ENCODE measurements at regions not wholly inside any gene's neighbourhood (a gene's known extent, or its start where the extent isn't known, plus 50 kb on each side); places are given as distances from the start of the nearest gene placed in this dataset.

GRCh38 chr2:146981921-146982320 lies 862.9 kb upstream of the ACVR2A start:
- intact Hi-C loops (cut with micrococcal nuclease) = no loop called here
- Histone ChIP-seq H3K27ac (ENCODE audit: low read length in 2 of 2) (no peak overlapping the region), H3K27me3 (replicated peaks in 1 of 4; ENCODE audit: control extremely low read depth in 1 of 4, control insufficient read depth in 3 of 4, insufficient read depth in 4 of 4, low read length in 3 of 4) (no peaks in the 10 kb centered on the region), H3K9me3 (ENCODE audit: control extremely low read depth in 1 of 3, control insufficient read depth in 2 of 3, insufficient read depth in 1 of 3, low read length in 2 of 3) (no peaks in the 10 kb centered on the region), H3K36me3 (replicated peaks in 1 of 2; ENCODE audit: control extremely low read depth in 1 of 2, control insufficient read depth in 1 of 2, extremely low read depth in 1 of 2, insufficient read depth in 2 of 2, low read length in 1 of 2) (no peaks in the 10 kb centered on the region), H4K20me1 (ENCODE audit: control insufficient read depth, insufficient read depth, low read length, poor library complexity, severe bottlenecking) (no peaks in the 10 kb centered on the region), H2AFZ (ENCODE audit: insufficient read depth, low read depth, low read length, poor library complexity, severe bottlenecking) (no peak overlapping the region), H3K4me1 (ENCODE audit: control insufficient read depth in 2 of 2, insufficient read depth in 2 of 2, low read length in 2 of 2) (no peaks in the 10 kb centered on the region), H3K4me3 (ENCODE audit: control extremely low read depth in 1 of 5, extremely low read depth in 1 of 5, insufficient read depth in 1 of 5, low read depth in 2 of 5, low read length in 4 of 5) (no peak overlapping the region), H3K9ac (ENCODE audit: low read length) (no peak overlapping the region), H3K4me2 (replicated peaks; ENCODE audit: low read depth, low read length, poor library complexity, severe bottlenecking) (no peak overlapping the region), H3K79me2 (ENCODE audit: control insufficient read depth, insufficient read depth, low read length) (no peaks in the 10 kb centered on the region)
- Mint-ChIP-seq H3K4me3 (no peak overlapping the region), H3K9me3 (ENCODE audit: insufficient read depth) (no peaks in the 10 kb centered on the region), H3K27me3 (no peaks in the 10 kb centered on the region), H3K4me1 (peaks cover 14% of the 10 kb centered on the region), H3K27ac (no peak overlapping the region)
- ATAC-seq (ENCODE audit: low read depth) (no peak), DNase-seq (no peak)
- CTCF ChIA-PET = no interaction called here
- POLR2A ChIA-PET = no interaction called here
- no peak for TF ChIP-seq EZH2 (IDR thresholded peaks at IDR 0.05; ENCODE audit: borderline replicate concordance, insufficient read depth, low read depth, low read length, poor library complexity, severe bottlenecking)
- TF ChIP-seq, protein P1, sequence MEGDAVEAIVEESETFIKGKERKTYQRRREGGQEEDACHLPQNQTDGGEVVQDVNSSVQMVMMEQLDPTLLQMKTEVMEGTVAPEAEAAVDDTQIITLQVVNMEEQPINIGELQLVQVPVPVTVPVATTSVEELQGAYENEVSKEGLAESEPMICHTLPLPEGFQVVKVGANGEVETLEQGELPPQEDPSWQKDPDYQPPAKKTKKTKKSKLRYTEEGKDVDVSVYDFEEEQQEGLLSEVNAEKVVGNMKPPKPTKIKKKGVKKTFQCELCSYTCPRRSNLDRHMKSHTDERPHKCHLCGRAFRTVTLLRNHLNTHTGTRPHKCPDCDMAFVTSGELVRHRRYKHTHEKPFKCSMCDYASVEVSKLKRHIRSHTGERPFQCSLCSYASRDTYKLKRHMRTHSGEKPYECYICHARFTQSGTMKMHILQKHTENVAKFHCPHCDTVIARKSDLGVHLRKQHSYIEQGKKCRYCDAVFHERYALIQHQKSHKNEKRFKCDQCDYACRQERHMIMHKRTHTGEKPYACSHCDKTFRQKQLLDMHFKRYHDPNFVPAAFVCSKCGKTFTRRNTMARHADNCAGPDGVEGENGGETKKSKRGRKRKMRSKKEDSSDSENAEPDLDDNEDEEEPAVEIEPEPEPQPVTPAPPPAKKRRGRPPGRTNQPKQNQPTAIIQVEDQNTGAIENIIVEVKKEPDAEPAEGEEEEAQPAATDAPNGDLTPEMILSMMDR (IDR thresholded peaks at IDR 0.05) = no peak

- Mint-ChIP-seq H3K27ac (no peak overlapping the region), H3K27me3 (no peaks in the 10 kb centered on the region), H3K9me3 (ENCODE audit: insufficient read depth) (no peaks in the 10 kb centered on the region), H3K4me3 (no peak overlapping the region), H3K4me1 (no peaks in the 10 kb centered on the region)
- H3K27me3 ChIP-seq (replicated peaks in 1 of 4; ENCODE audit: control extremely low read depth in 1 of 4, control insufficient read depth in 3 of 4, insufficient read depth in 4 of 4, low read length in 3 of 4) = no peaks in the 10 kb centered on the region
- no peaks in the 10 kb centered on the region for H4K20me1 ChIP-seq (ENCODE audit: control insufficient read depth, insufficient read depth, low read length, poor library complexity, severe bottlenecking)
- DNase-seq (no peak), ATAC-seq (ENCODE audit: low read depth) (no peak)
- ChIA-PET POLR2A (no interaction called here), CTCF (no interaction called here)
- no peaks in the 10 kb centered on the region for H3K36me3 ChIP-seq (replicated peaks in 1 of 2; ENCODE audit: control extremely low read depth in 1 of 2, control insufficient read depth in 1 of 2, extremely low read depth in 1 of 2, insufficient read depth in 2 of 2, low read length in 1 of 2)
- H3K79me2 ChIP-seq (ENCODE audit: control insufficient read depth, insufficient read depth, low read length) = no peaks in the 10 kb centered on the region
- intact Hi-C loops (cut with micrococcal nuclease) = no loop called here
- no peaks in the 10 kb centered on the region for H3K4me1 ChIP-seq (ENCODE audit: control insufficient read depth in 2 of 2, insufficient read depth in 2 of 2, low read length in 2 of 2)
- no peak overlapping the region for H3K27ac ChIP-seq (ENCODE audit: low read length in 2 of 2)
- no peak overlapping the region for H3K4me2 ChIP-seq (replicated peaks; ENCODE audit: low read depth, low read length, poor library complexity, severe bottlenecking)
- H3K9ac ChIP-seq (ENCODE audit: low read length) = no peak overlapping the region
- H3K4me3 ChIP-seq (ENCODE audit: control extremely low read depth in 1 of 5, extremely low read depth in 1 of 5, insufficient read depth in 1 of 5, low read depth in 2 of 5, low read length in 4 of 5) = no peak overlapping the region
- no peak for TF ChIP-seq EZH2 (IDR thresholded peaks at IDR 0.05; ENCODE audit: borderline replicate concordance, insufficient read depth, low read depth, low read length, poor library complexity, severe bottlenecking)
- no peaks in the 10 kb centered on the region for H3K9me3 ChIP-seq (ENCODE audit: control extremely low read depth in 1 of 3, control insufficient read depth in 2 of 3, insufficient read depth in 1 of 3, low read length in 2 of 3)
- no peak overlapping the region for H2AFZ ChIP-seq (ENCODE audit: insufficient read depth, low read depth, low read length, poor library complexity, severe bottlenecking)
Measured at GRCh38 chr2:146979746-146980145, 865.1 kb upstream of the ACVR2A start.
